GM12878 (cell line): ENCODE measurements at regions not wholly inside any gene's neighbourhood (a gene's known extent, or its start where the extent isn't known, plus 50 kb on each side); places are given as distances from the start of the nearest gene placed in this dataset.
A peak's percentile ranks its signal among the peaks of the same experiment; 100 is the strongest.

Experiments used
- ATAC-seq: fragments of 200-7000 bp; cut with Tn5 transposase; 3 replicates; pipeline ENCODE4 v1.9.1; 2020; ENCODE audit warnings: mild to moderate bottlenecking, moderate library complexity
- BruUV-seq: library from RNA; stranded (reverse); fragments of 400-500 nt; replicated peaks from 2 replicates; lab custom pipeline; 2021; lab: Mats Ljungman, UMichigan
- CTCF ChIA-PET: fragments of 300-600 bp; sonication (Branson Sonifier 250); formaldehyde crosslinking; extraction: SDS; loops from one replicate; lab custom pipeline; 2021; ENCODE audit warnings: inconsistent platforms; lab: Yijun Ruan, JAX
- POLR2A ChIA-PET: fragments of 350-600 bp; formaldehyde crosslinking; extraction: SDS; loops from one replicate; lab custom pipeline; 2021; ENCODE audit warnings: inconsistent platforms; lab: Charles Lee
- RAD21 ChIA-PET: fragments of 300-600 bp; sonication (Branson Sonifier 250); formaldehyde crosslinking; loops from one replicate; lab custom pipeline; 2023; ENCODE audit warnings: antibody characterized with exemption; ENCODE audit not compliant: unreplicated experiment; lab: Charles Lee
- SMC1A ChIA-PET: fragments of 300-600 bp; sonication (Branson Sonifier 250); formaldehyde crosslinking; loops from one replicate; lab custom pipeline; 2023; ENCODE audit not compliant: unreplicated experiment, uncharacterized antibody; lab: Charles Lee
- DNase-seq: peaks from one replicate; pipeline ENCODE4 v3.0.0-alpha.2; 2011; ENCODE audit warnings: low read depth, low spot score
- FAIRE-seq: peaks from 3 replicates; lab custom pipeline; 2011; peaks lifted over from hg19 to GRCh38; lab: Jason Lieb, UNC
- H2AFZ ChIP-seq: 2 replicates; pipeline ENCODE4 v1.6.0; 2011; ENCODE audit warnings: low read depth, low read length, control low read depth; ENCODE audit not compliant: control insufficient read depth
- H3K27ac ChIP-seq: 2 replicates; pipeline ENCODE4 v1.5.1; 2011; ENCODE audit warnings: control low read depth; ENCODE audit not compliant: control insufficient read depth, insufficient read depth
- H3K27me3 ChIP-seq, 2 experiments: replicated peaks in 1 of 2; 2 replicates each; pipeline versions ENCODE4 v1.6.0 to v1.6.1; 2011; ENCODE audit warnings: low read length in 1 of 2; ENCODE audit not compliant: control insufficient read depth in 2 of 2, insufficient read depth in 2 of 2
- H3K36me3 ChIP-seq, 2 experiments: 2 replicates each; pipeline ENCODE4 v1.5.1; 2011; ENCODE audit warnings: low read length in 1 of 2; ENCODE audit not compliant: control insufficient read depth in 2 of 2, insufficient read depth in 2 of 2
- H3K4me1 ChIP-seq: 2 replicates; pipeline ENCODE4 v1.6.1; 2011; ENCODE audit warnings: mild to moderate bottlenecking, low read length, moderate library complexity, mixed read lengths; ENCODE audit not compliant: control insufficient read depth, insufficient read depth
- H3K4me2 ChIP-seq: 2 replicates; pipeline ENCODE4 v1.6.0; 2011; ENCODE audit warnings: control low read depth; ENCODE audit not compliant: control insufficient read depth, insufficient read depth
- H3K4me3 ChIP-seq: fragments of 200-600 bp; sonication (generic); 2 replicates; pipeline ENCODE4 v1.5.1; 2016
- H3K79me2 ChIP-seq: 2 replicates; pipeline ENCODE4 v1.6.0; 2011; ENCODE audit warnings: low read length; ENCODE audit not compliant: control insufficient read depth, insufficient read depth
- H3K9ac ChIP-seq: 2 replicates; pipeline ENCODE4 v1.8.0; 2011; ENCODE audit warnings: low read length, control low read depth, mixed read lengths; ENCODE audit not compliant: control insufficient read depth, insufficient read depth
- H3K9me3 ChIP-seq: replicated peaks from 3 replicates; pipeline ENCODE4 v1.5.1; 2011; ENCODE audit warnings: mild to moderate bottlenecking, low read length; ENCODE audit not compliant: control insufficient read depth, insufficient read depth
- H4K20me1 ChIP-seq: 2 replicates; pipeline ENCODE4 v1.6.0; 2011; ENCODE audit not compliant: control insufficient read depth, insufficient read depth
- ASH2L ChIP-seq: fragments of 300-600, 200-600 bp; sonication (generic); IDR thresholded peaks from 2 replicates; pipeline ENCODE4 v1.6.1; 2017; ENCODE audit warnings: low read depth, mild to moderate bottlenecking, borderline replicate concordance
- FOS ChIP-seq: IDR thresholded peaks from 3 replicates; pipeline ENCODE4 v1.6.1; 2011; ENCODE audit warnings: borderline replicate concordance; ENCODE audit not compliant: insufficient read length; ENCODE audit errors: extremely low read depth
- IKZF2 ChIP-seq, 2 experiments: fragments of 450-650 bp; IDR thresholded peaks; 2 replicates each; pipeline ENCODE4 v1.6.1; 2017; ENCODE audit warnings: mild to moderate bottlenecking in 2 of 2, moderate library complexity in 2 of 2
- JUNB ChIP-seq: IDR thresholded peaks from 2 replicates; pipeline ENCODE4 v1.6.1; 2016; ENCODE audit warnings: antibody characterized with exemption, mild to moderate bottlenecking
- POLR2AphosphoS5 ChIP-seq: IDR thresholded peaks from 2 replicates; pipeline ENCODE4 v1.6.1; 2011; ENCODE audit warnings: mild to moderate bottlenecking, low read length, inconsistent platforms
- RAD21 ChIP-seq: IDR thresholded peaks from 2 replicates; pipeline ENCODE4 v1.6.1; 2011; ENCODE audit warnings: mild to moderate bottlenecking, low read depth, low read length, moderate library complexity; ENCODE audit not compliant: insufficient read depth
- SREBF1 ChIP-seq: IDR thresholded peaks from 2 replicates; pipeline ENCODE4 v1.6.1; 2012; ENCODE audit warnings: mild to moderate bottlenecking, low read length
- TCF7 ChIP-seq: IDR thresholded peaks from 2 replicates; pipeline ENCODE4 v1.6.1; 2014; ENCODE audit warnings: antibody characterized with exemption, borderline replicate concordance
- ZNF24 ChIP-seq: fragments of 450-650 bp; IDR thresholded peaks from 2 replicates; pipeline ENCODE4 v1.6.1; 2017; ENCODE audit warnings: antibody characterized with exemption, mild to moderate bottlenecking
- WGBS: methylation state at CpG from one replicate; pipeline ENCODE4 v1.1.6; 2016; ENCODE audit warnings: low lambda C conversion rate; ENCODE audit not compliant: insufficient replicate concordance, insufficient coverage; ENCODE audit errors: missing lambda C conversion rate; 5-methylcytosine and 5-hydroxymethylcytosine counted together
- in situ Hi-C: fragments of 300-500 bp; cut with MboI; formaldehyde crosslinking; loops from 9 replicates; pipeline ENCODE4 v1.14.3; 2018; ENCODE audit warnings: mixed read lengths
- intact Hi-C: fragments of 100-400 bp; cut with micrococcal nuclease; formaldehyde crosslinking; loops from one replicate; pipeline ENCODE4 v1.14.2; 2022; ENCODE audit not compliant: unreplicated experiment
- TF ChIP-seq, protein P1 (sequence below), 3 experiments: IDR thresholded peaks in 2 of 3; conservative IDR thresholded peaks in 1 of 3; 2 replicates each; pipeline ENCODE4 v1.5.1; 2011; ENCODE audit warnings: low read depth in 3 of 3, low read length in 3 of 3, mild to moderate bottlenecking in 3 of 3, control low read depth in 2 of 3, moderate library complexity in 2 of 3, inconsistent platforms in 1 of 3, mixed read lengths in 1 of 3; ENCODE audit not compliant: control insufficient read depth in 2 of 3, insufficient read depth in 1 of 3; ENCODE audit errors: extremely low read depth in 1 of 3
- TF ChIP-seq, protein P2 (sequence below): fragments of 450-650 bp; IDR thresholded peaks from 2 replicates; pipeline ENCODE4 v1.6.1; 2017; ENCODE audit warnings: mild to moderate bottlenecking, moderate library complexity

DNA sequence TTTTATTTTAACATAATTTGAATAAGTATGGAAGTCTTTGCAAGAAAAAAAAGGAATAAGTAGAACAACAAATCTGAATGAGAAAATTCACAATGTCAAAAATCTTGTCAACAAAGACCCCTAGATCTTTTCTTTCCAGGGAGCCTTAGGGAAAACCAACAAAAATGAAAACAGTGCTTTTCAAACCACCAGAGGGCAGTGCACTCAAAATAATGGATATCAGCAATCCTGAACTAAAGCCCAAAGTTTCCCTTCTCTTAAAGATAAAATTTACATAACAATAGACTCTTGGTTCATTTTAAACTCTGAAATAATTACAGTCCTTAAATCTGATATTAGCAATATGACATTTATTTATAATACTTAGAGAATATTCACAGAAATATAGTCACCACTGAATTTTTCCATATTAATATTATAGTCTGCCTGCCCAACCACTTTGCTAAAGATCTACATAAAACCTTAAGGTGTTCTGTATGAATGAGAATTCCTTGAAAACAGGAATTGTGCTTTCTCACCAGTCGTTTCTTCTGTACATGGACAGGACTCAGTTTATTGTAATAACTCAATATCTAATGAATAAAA is 105.3 kb upstream of the BMP5 start:
- H3K27me3 ChIP-seq = no peaks in the 10 kb centered on the region
- no peaks in the 10 kb centered on the region for H4K20me1 ChIP-seq
- no peak overlapping the region for H3K4me2 ChIP-seq
- H2AFZ ChIP-seq = no peak overlapping the region
- H3K9ac ChIP-seq = no peak overlapping the region
- ATAC-seq (no peak), FAIRE-seq (no peak), DNase-seq (no peak)
- H3K79me2 ChIP-seq = no peaks in the 10 kb centered on the region
- BruUV-seq = no TSS peak
- intact Hi-C loops = loop anchor here (1.0 kb wide), 1 partner anchor 312 kb away; no protein-coding TSS in a partner anchor
- no peaks in the 10 kb centered on the region for H3K36me3 ChIP-seq
- in situ Hi-C loops = loop anchor here (25.0 kb wide), 1 partner anchor 607 kb away; no protein-coding TSS in a partner anchor
- ChIA-PET SMC1A (no interaction called here), RAD21 (no interaction called here), CTCF (interaction anchor here (0.7 kb wide), 1 partner anchor 312 kb away, joined by 3 read pairs; no protein-coding TSS in a partner anchor), POLR2A (no interaction called here)
- no peak for TF ChIP-seq IKZF2 (IDR thresholded peaks at IDR 0.05)
- TF ChIP-seq ASH2L = no peak
- peak; percentile 62 for TF ChIP-seq RAD21
- TF ChIP-seq, protein P1, sequence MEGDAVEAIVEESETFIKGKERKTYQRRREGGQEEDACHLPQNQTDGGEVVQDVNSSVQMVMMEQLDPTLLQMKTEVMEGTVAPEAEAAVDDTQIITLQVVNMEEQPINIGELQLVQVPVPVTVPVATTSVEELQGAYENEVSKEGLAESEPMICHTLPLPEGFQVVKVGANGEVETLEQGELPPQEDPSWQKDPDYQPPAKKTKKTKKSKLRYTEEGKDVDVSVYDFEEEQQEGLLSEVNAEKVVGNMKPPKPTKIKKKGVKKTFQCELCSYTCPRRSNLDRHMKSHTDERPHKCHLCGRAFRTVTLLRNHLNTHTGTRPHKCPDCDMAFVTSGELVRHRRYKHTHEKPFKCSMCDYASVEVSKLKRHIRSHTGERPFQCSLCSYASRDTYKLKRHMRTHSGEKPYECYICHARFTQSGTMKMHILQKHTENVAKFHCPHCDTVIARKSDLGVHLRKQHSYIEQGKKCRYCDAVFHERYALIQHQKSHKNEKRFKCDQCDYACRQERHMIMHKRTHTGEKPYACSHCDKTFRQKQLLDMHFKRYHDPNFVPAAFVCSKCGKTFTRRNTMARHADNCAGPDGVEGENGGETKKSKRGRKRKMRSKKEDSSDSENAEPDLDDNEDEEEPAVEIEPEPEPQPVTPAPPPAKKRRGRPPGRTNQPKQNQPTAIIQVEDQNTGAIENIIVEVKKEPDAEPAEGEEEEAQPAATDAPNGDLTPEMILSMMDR (IDR thresholded peaks at IDR 0.05 in 2 of 3, conservative IDR thresholded peaks at IDR 0.05 in 1 of 3; ENCODE audit: control insufficient read depth in 2 of 3, extremely low read depth in 1 of 3, insufficient read depth in 1 of 3, low read depth in 3 of 3, low read length in 3 of 3) = peak; percentile 32 to 42 (median 35); a peak in 4 of 6 replicates
- no peak for TF ChIP-seq POLR2AphosphoS5
- no peak for TF ChIP-seq ZNF24
- TF ChIP-seq JUNB = no peak
- no peak for TF ChIP-seq SREBF1
- TF ChIP-seq TCF7 = no peak
- TF ChIP-seq, protein P2, sequence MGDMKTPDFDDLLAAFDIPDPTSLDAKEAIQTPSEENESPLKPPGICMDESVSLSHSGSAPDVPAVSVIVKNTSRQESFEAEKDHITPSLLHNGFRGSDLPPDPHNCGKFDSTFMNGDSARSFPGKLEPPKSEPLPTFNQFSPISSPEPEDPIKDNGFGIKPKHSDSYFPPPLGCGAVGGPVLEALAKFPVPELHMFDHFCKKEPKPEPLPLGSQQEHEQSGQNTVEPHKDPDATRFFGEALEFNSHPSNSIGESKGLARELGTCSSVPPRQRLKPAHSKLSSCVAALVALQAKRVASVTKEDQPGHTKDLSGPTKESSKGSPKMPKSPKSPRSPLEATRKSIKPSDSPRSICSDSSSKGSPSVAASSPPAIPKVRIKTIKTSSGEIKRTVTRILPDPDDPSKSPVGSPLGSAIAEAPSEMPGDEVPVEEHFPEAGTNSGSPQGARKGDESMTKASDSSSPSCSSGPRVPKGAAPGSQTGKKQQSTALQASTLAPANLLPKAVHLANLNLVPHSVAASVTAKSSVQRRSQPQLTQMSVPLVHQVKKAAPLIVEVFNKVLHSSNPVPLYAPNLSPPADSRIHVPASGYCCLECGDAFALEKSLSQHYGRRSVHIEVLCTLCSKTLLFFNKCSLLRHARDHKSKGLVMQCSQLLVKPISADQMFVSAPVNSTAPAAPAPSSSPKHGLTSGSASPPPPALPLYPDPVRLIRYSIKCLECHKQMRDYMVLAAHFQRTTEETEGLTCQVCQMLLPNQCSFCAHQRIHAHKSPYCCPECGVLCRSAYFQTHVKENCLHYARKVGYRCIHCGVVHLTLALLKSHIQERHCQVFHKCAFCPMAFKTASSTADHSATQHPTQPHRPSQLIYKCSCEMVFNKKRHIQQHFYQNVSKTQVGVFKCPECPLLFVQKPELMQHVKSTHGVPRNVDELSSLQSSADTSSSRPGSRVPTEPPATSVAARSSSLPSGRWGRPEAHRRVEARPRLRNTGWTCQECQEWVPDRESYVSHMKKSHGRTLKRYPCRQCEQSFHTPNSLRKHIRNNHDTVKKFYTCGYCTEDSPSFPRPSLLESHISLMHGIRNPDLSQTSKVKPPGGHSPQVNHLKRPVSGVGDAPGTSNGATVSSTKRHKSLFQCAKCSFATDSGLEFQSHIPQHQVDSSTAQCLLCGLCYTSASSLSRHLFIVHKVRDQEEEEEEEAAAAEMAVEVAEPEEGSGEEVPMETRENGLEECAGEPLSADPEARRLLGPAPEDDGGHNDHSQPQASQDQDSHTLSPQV = no peak
- no peak for TF ChIP-seq FOS
- WGBS = 0% methylated on average over 1 of the region's 1 CpG
- no peaks in the 10 kb centered on the region for H3K4me1 ChIP-seq
- H3K9me3 ChIP-seq = no peaks in the 10 kb centered on the region
- H3K4me3 ChIP-seq = no peak overlapping the region
- H3K27ac ChIP-seq = no peak overlapping the region
